GM12878 (cell line): ENCODE measurements at regions not wholly inside any gene's neighbourhood (a gene's known extent, or its start where the extent isn't known, plus 50 kb on each side); places are given as distances from the start of the nearest gene placed in this dataset.

Source experiments
- ATAC-seq: fragments of 200-7000 bp; cut with Tn5 transposase; 3 replicates; pipeline ENCODE4 v1.9.1; 2020; ENCODE audit warnings: mild to moderate bottlenecking, moderate library complexity
- BruUV-seq: library from RNA; stranded (reverse); fragments of 400-500 nt; replicated peaks from 2 replicates; lab custom pipeline; 2021; lab: Mats Ljungman, UMichigan
- CTCF ChIA-PET: fragments of 300-600 bp; sonication (Branson Sonifier 250); formaldehyde crosslinking; extraction: SDS; loops from one replicate; lab custom pipeline; 2021; ENCODE audit warnings: inconsistent platforms; lab: Yijun Ruan, JAX
- POLR2A ChIA-PET: fragments of 350-600 bp; formaldehyde crosslinking; extraction: SDS; loops from one replicate; lab custom pipeline; 2021; ENCODE audit warnings: inconsistent platforms; lab: Charles Lee
- RAD21 ChIA-PET: fragments of 300-600 bp; sonication (Branson Sonifier 250); formaldehyde crosslinking; loops from one replicate; lab custom pipeline; 2023; ENCODE audit warnings: antibody characterized with exemption; ENCODE audit not compliant: unreplicated experiment; lab: Charles Lee
- SMC1A ChIA-PET: fragments of 300-600 bp; sonication (Branson Sonifier 250); formaldehyde crosslinking; loops from one replicate; lab custom pipeline; 2023; ENCODE audit not compliant: unreplicated experiment, uncharacterized antibody; lab: Charles Lee
- DNase-seq: peaks from one replicate; pipeline ENCODE4 v3.0.0-alpha.2; 2011; ENCODE audit warnings: low read depth, low spot score
- FAIRE-seq: peaks from 3 replicates; lab custom pipeline; 2011; peaks lifted over from hg19 to GRCh38; lab: Jason Lieb, UNC
- H2AFZ ChIP-seq: 2 replicates; pipeline ENCODE4 v1.6.0; 2011; ENCODE audit warnings: low read depth, low read length, control low read depth; ENCODE audit not compliant: control insufficient read depth
- H3K27ac ChIP-seq: 2 replicates; pipeline ENCODE4 v1.5.1; 2011; ENCODE audit warnings: control low read depth; ENCODE audit not compliant: control insufficient read depth, insufficient read depth
- H3K27me3 ChIP-seq, 2 experiments: replicated peaks in 1 of 2; 2 replicates each; pipeline versions ENCODE4 v1.6.0 to v1.6.1; 2011; ENCODE audit warnings: low read length in 1 of 2; ENCODE audit not compliant: control insufficient read depth in 2 of 2, insufficient read depth in 2 of 2
- H3K36me3 ChIP-seq, 2 experiments: 2 replicates each; pipeline ENCODE4 v1.5.1; 2011; ENCODE audit warnings: low read length in 1 of 2; ENCODE audit not compliant: control insufficient read depth in 2 of 2, insufficient read depth in 2 of 2
- H3K4me1 ChIP-seq: 2 replicates; pipeline ENCODE4 v1.6.1; 2011; ENCODE audit warnings: mild to moderate bottlenecking, low read length, moderate library complexity, mixed read lengths; ENCODE audit not compliant: control insufficient read depth, insufficient read depth
- H3K4me2 ChIP-seq: 2 replicates; pipeline ENCODE4 v1.6.0; 2011; ENCODE audit warnings: control low read depth; ENCODE audit not compliant: control insufficient read depth, insufficient read depth
- H3K4me3 ChIP-seq: fragments of 200-600 bp; sonication (generic); 2 replicates; pipeline ENCODE4 v1.5.1; 2016
- H3K79me2 ChIP-seq: 2 replicates; pipeline ENCODE4 v1.6.0; 2011; ENCODE audit warnings: low read length; ENCODE audit not compliant: control insufficient read depth, insufficient read depth
- H3K9ac ChIP-seq: 2 replicates; pipeline ENCODE4 v1.8.0; 2011; ENCODE audit warnings: low read length, control low read depth, mixed read lengths; ENCODE audit not compliant: control insufficient read depth, insufficient read depth
- H3K9me3 ChIP-seq: replicated peaks from 3 replicates; pipeline ENCODE4 v1.5.1; 2011; ENCODE audit warnings: mild to moderate bottlenecking, low read length; ENCODE audit not compliant: control insufficient read depth, insufficient read depth
- H4K20me1 ChIP-seq: 2 replicates; pipeline ENCODE4 v1.6.0; 2011; ENCODE audit not compliant: control insufficient read depth, insufficient read depth
- CBFB ChIP-seq: IDR thresholded peaks from 2 replicates; pipeline ENCODE4 v1.6.1; 2016; ENCODE audit warnings: antibody characterized with exemption, low read depth
- EGR1 ChIP-seq, 2 experiments: IDR thresholded peaks; 1 replicate in 1 of 2; 2 replicates in 1 of 2; pipeline ENCODE4 v1.6.1; 2011 to 2012; ENCODE audit warnings: low read depth in 2 of 2, low read length in 2 of 2, borderline replicate concordance in 1 of 2, mild to moderate bottlenecking in 1 of 2, moderate library complexity in 1 of 2
- IKZF2 ChIP-seq, 2 experiments: fragments of 450-650 bp; IDR thresholded peaks; 2 replicates each; pipeline ENCODE4 v1.6.1; 2017; ENCODE audit warnings: mild to moderate bottlenecking in 2 of 2, moderate library complexity in 2 of 2
- SMAD5 ChIP-seq: IDR thresholded peaks from 2 replicates; pipeline ENCODE4 v1.6.1; 2016; ENCODE audit warnings: antibody characterized with exemption, low read depth
- TCF3 ChIP-seq: IDR thresholded peaks from 2 replicates; pipeline ENCODE4 v1.6.1; 2012; ENCODE audit warnings: low read depth, mild to moderate bottlenecking, low read length, borderline replicate concordance; ENCODE audit not compliant: insufficient read depth
- USF1 ChIP-seq: IDR thresholded peaks from 2 replicates; pipeline ENCODE4 v1.6.1; 2011; ENCODE audit warnings: borderline replicate concordance, low read depth, mild to moderate bottlenecking, moderate library complexity, mixed read lengths, low read length; ENCODE audit not compliant: insufficient read depth; ENCODE audit errors: extremely low read length
- USF2 ChIP-seq: IDR thresholded peaks from 2 replicates; pipeline ENCODE4 v1.6.1; 2011; ENCODE audit warnings: low read depth, low read length, improper control_type of control experiment, borderline replicate concordance
- WGBS: methylation state at CpG from one replicate; pipeline ENCODE4 v1.1.6; 2016; ENCODE audit warnings: low lambda C conversion rate; ENCODE audit not compliant: insufficient replicate concordance, insufficient coverage; ENCODE audit errors: missing lambda C conversion rate; 5-methylcytosine and 5-hydroxymethylcytosine counted together
- in situ Hi-C: fragments of 300-500 bp; cut with MboI; formaldehyde crosslinking; loops from 9 replicates; pipeline ENCODE4 v1.14.3; 2018; ENCODE audit warnings: mixed read lengths
- intact Hi-C: fragments of 100-400 bp; cut with micrococcal nuclease; formaldehyde crosslinking; loops from one replicate; pipeline ENCODE4 v1.14.2; 2022; ENCODE audit not compliant: unreplicated experiment

GRCh38 chr6:145023116-145023726, 712.1 kb downstream of the EPM2A start:
- DNase-seq (no peak), ATAC-seq (no peak), FAIRE-seq (no peak)
- H2AFZ ChIP-seq: no peak overlapping the region
- ChIA-PET POLR2A (interaction anchor here (0.6 kb wide), 1 partner anchor 144 kb away, joined by 3 read pairs; no protein-coding TSS in a partner anchor), CTCF (interaction anchor here (0.6 kb wide), 1 partner anchor 434 kb away, joined by 3 read pairs; no protein-coding TSS in a partner anchor), SMC1A (no interaction called here), RAD21 (interaction anchor here (0.7 kb wide), 1 partner anchor 1190 kb away, joined by 4 read pairs; no protein-coding TSS in a partner anchor)
- H3K27ac ChIP-seq: no peak overlapping the region
- H3K9ac ChIP-seq: no peak overlapping the region
- BruUV-seq: no TSS peak
- H3K36me3 ChIP-seq: no peaks in the 10 kb centered on the region
- H3K4me1 ChIP-seq: no peaks in the 10 kb centered on the region
- no peak for TF ChIP-seq SMAD5
- no peaks in the 10 kb centered on the region for H3K79me2 ChIP-seq
- no peak overlapping the region for H3K4me2 ChIP-seq
- no peaks in the 10 kb centered on the region for H3K9me3 ChIP-seq
- H4K20me1 ChIP-seq: no peaks in the 10 kb centered on the region
- WGBS: 33% methylated on average over 3 of the region's 3 CpGs
- H3K4me3 ChIP-seq: no peak overlapping the region
- intact Hi-C loops (no loop called here), in situ Hi-C loops (no loop called here)
- no peaks in the 10 kb centered on the region for H3K27me3 ChIP-seq

GRCh38 chr6:145025488-145025887, 709.8 kb downstream of the EPM2A start:
- no peak for FAIRE-seq
- Histone ChIP-seq H2AFZ (no peak overlapping the region), H3K4me3 (no peak overlapping the region), H3K4me1 (no peaks in the 10 kb centered on the region), H3K9ac (no peak overlapping the region), H3K36me3 (no peaks in the 10 kb centered on the region), H3K9me3 (no peaks in the 10 kb centered on the region), H3K4me2 (no peak overlapping the region), H3K79me2 (no peaks in the 10 kb centered on the region), H3K27me3 (no peaks in the 10 kb centered on the region), H3K27ac (no peak overlapping the region), H4K20me1 (no peaks in the 10 kb centered on the region)
- 43% methylated on average over 2 of the region's 2 CpGs for WGBS
- SMC1A ChIA-PET: interaction anchor here (0.7 kb wide), 1 partner anchor 199 kb away, joined by 3 read pairs; no protein-coding TSS in a partner anchor
- POLR2A ChIA-PET: no interaction called here
- ATAC-seq: no peak
- CTCF ChIA-PET: interaction anchor here (0.6 kb wide), 1 partner anchor 186 kb away, joined by 3 read pairs; no protein-coding TSS in a partner anchor
- in situ Hi-C loops (no loop called here), intact Hi-C loops (no loop called here)
- RAD21 ChIA-PET: no interaction called here
- BruUV-seq: no TSS peak
- TF ChIP-seq TCF3: no peak
- no peak for TF ChIP-seq IKZF2 (IDR thresholded peaks at IDR 0.05)
- TF ChIP-seq USF1: no peak
- TF ChIP-seq USF2: no peak
- TF ChIP-seq EGR1 (IDR thresholded peaks at IDR 0.05; ENCODE audit: borderline replicate concordance in 1 of 2, low read depth in 2 of 2, low read length in 2 of 2): no peak
- TF ChIP-seq CBFB: no peak
- no peak for DNase-seq
